ENCODE measurements at regions not wholly inside any gene's neighbourhood (a gene's known extent, or its start where the extent isn't known, plus 50 kb on each side); places are given as distances from the start of the nearest gene placed in this dataset.
"Not testable (repeated sequence)": the region's sequence is repeated elsewhere in the genome, so short reads cannot be mapped to it uniquely, and the experiment has no call there.

DNA sequence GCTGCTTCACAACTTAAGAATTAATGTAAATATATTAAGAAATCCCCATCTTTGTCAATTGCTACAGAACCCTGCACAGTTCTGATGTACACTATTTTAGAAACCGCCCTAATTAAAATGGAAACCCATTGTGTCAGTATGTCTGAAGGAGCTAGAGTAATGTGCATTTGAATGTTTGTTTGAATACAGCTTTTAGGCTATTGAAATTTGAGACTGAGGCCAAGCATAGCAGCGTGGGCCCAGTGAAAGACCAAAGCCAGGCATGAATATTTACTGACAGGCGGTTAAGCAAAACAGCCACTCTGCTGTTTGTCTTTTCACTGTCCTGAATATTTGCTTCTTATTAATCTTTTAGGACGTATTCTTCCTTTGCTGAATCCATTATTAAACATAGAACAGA lies 252.3 kb downstream of the IZUMO3 start:
- Mint-ChIP-seq H3K4me1 (no peaks in the 10 kb centered on the region), H3K36me3 (no peaks in the 10 kb centered on the region), H3K27ac (no peak overlapping the region), H3K9me3 (peaks cover 7% of the 10 kb centered on the region), H3K27me3 (no peaks in the 10 kb centered on the region), H3K4me3 (no peak overlapping the region)
- POLR2A ChIA-PET = no interaction called here
- ATAC-seq (ENCODE audit: low read depth) (no peak), DNase-seq (no peak)

DNA sequence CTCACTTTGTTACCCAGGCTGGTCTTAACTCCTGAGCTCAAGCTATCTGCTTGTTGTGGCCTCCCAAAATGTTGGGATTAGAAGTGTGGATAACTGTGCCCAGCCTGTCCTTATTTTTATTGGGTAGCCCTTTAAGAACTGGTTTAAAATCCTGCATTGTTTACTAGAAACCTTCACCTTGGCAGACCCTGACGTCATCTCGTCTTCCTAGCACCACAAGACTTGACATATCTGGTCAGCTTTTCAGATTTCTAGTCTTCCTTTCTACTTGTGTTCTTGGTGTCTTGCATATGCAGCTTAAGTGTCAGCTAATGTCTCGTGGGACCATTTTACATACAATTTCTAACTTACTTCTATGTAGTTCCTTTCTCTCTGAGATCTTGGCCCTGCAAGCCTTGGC lies 258.9 kb downstream of the IZUMO3 start:
- DNase-seq (no peak), ATAC-seq (ENCODE audit: low read depth) (no peak)
- H3K27ac Mint-ChIP-seq = no peak overlapping the region
- no peaks in the 10 kb centered on the region for H3K36me3 Mint-ChIP-seq
- H3K4me3 Mint-ChIP-seq = no peak overlapping the region
- no peaks in the 10 kb centered on the region for H3K27me3 Mint-ChIP-seq
- POLR2A ChIA-PET = no interaction called here
- no peaks in the 10 kb centered on the region for H3K4me1 Mint-ChIP-seq
- H3K9me3 Mint-ChIP-seq = peaks cover 9% of the 10 kb centered on the region

DNA sequence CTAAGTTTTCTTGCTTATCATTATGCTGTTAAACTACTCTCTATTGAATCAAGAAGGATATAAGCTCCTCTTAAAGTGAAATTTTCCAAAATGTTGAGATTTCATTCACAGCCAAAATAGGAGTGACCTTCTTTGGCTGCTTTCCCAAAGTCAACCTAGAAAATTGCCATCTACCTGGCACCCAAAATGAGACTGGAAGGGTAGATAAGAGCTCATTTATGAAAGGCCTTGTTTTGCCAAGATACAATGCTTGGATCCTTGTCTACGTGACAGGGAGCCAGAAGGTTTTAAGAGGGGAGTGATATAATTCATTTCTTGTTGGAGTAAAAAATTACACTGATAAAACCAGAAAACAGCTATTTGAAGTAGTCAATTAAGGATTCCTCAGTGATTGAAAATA lies 287.1 kb downstream of the IZUMO3 start:
- POLR2A ChIA-PET = no interaction called here
- Mint-ChIP-seq H3K36me3 (no peaks in the 10 kb centered on the region), H3K27ac (no peak overlapping the region), H3K4me3 (no peak overlapping the region), H3K4me1 (no peaks in the 10 kb centered on the region), H3K27me3 (no peaks in the 10 kb centered on the region), H3K9me3 (no peaks in the 10 kb centered on the region)
- ATAC-seq (ENCODE audit: low read depth) = no peak
- DNase-seq = no peak

DNA sequence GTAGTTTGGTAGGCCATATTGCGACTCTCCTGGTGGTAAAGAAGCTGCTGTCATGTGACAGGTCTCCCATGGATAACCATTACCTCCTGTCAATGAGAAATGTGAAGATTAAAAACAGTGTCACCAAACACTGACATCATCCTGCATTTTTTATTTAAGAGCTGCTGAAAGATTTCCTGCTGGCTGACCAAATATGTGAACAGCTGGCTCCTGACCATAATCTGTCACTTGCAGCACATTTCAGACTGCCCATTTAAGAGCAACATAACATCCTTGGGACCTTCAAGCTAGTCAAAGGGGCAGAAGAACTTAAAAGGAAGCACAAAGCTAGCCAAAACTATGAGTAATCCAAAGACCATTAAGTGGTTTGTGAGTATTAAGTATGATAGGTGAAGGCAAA lies 288.0 kb downstream of the IZUMO3 start:
- no peaks in the 10 kb centered on the region for H3K4me1 Mint-ChIP-seq

DNA sequence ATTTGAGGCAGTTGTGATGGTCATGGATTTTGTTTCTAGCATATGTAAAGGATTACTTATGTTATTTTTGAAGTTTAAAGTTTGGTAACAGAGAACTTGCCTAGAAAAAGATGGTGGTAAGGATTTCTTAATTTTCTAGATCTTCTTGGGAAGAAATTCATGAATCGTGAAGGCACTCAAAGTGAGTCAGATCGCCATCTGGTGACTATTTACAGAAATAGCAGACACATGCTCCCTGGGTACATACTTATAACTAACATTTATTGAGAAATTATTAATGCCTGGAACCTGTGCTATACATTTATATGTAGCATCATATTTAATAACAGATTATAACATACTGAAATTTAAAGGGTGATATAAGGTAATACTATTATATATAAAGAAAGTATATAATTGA lies 299.7 kb downstream of the IZUMO3 start:
- peaks cover 11% of the 10 kb centered on the region for H3K9me3 Mint-ChIP-seq
- POLR2A ChIA-PET = no interaction called here
- no peaks in the 10 kb centered on the region for H3K27me3 Mint-ChIP-seq
- no peak overlapping the region for H3K4me3 Mint-ChIP-seq
- ATAC-seq (ENCODE audit: low read depth) (no peak), DNase-seq (no peak)
- no peaks in the 10 kb centered on the region for H3K36me3 Mint-ChIP-seq
- H3K27ac Mint-ChIP-seq = no peak overlapping the region
- no peaks in the 10 kb centered on the region for H3K4me1 Mint-ChIP-seq

More for the DNA sequence above, 288.0 kb downstream of the IZUMO3 start:
- POLR2A ChIA-PET = no interaction called here
- Mint-ChIP-seq H3K36me3 (no peaks in the 10 kb centered on the region), H3K4me3 (no peak overlapping the region), H3K9me3 (peaks cover 2% of the 10 kb centered on the region), H3K27me3 (no peaks in the 10 kb centered on the region), H3K27ac (no peak overlapping the region)
- ATAC-seq (ENCODE audit: low read depth) (no peak), DNase-seq (no peak)

DNA sequence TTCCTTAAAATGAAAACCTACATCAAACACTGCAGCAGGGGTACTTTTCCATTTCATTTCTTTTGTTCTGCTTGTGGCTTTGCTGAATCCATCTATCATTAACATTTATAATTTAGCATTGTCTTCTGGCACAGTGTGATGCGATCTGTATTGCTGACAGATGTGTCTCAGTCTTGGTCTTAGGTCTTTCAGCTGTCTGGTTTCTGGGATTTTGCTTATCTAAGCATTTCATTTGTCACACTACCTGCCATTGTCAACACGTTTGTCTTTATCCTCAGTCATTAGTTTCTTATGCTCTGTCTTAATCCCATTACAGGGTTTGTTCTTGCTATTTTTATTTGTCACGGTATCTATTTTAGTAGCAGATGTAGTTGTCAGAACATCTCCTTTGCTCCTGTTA lies 303.1 kb downstream of the IZUMO3 start:
- Mint-ChIP-seq H3K27me3 (no peaks in the 10 kb centered on the region), H3K27ac (no peak overlapping the region), H3K9me3 (peaks cover 12% of the 10 kb centered on the region), H3K4me3 (no peak overlapping the region), H3K4me1 (no peaks in the 10 kb centered on the region), H3K36me3 (no peaks in the 10 kb centered on the region)
- no peak for ATAC-seq (ENCODE audit: low read depth)
- POLR2A ChIA-PET = no interaction called here
- no peak for DNase-seq

DNA sequence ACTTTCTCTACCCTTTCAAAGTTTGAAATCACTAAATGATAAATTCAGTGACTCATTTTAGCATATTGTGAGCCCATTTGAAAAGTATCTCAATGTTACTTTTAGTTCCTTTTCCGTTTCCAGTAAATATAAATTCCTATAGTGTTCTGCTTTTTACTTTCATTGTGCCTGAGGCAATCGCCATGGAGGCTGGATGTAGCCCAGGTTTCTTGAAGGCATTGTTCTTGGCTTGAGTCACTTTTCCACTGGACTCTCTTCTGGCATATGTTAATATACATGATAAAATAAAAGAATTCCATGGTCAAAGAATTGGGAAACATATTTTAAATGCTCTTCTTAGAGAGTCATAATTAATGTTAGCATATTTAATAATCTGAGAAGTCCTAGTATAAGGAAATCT lies 327.0 kb downstream of the IZUMO3 start:
- no peaks in the 10 kb centered on the region for H3K27me3 Mint-ChIP-seq
- no peak for ATAC-seq (ENCODE audit: low read depth)
- POLR2A ChIA-PET = no interaction called here
- H3K27ac Mint-ChIP-seq = no peak overlapping the region
- no peak for DNase-seq
- H3K4me1 Mint-ChIP-seq = no peaks in the 10 kb centered on the region
- H3K36me3 Mint-ChIP-seq = no peaks in the 10 kb centered on the region
- no peak overlapping the region for H3K4me3 Mint-ChIP-seq
- H3K9me3 Mint-ChIP-seq = peaks cover 2% of the 10 kb centered on the region

DNA sequence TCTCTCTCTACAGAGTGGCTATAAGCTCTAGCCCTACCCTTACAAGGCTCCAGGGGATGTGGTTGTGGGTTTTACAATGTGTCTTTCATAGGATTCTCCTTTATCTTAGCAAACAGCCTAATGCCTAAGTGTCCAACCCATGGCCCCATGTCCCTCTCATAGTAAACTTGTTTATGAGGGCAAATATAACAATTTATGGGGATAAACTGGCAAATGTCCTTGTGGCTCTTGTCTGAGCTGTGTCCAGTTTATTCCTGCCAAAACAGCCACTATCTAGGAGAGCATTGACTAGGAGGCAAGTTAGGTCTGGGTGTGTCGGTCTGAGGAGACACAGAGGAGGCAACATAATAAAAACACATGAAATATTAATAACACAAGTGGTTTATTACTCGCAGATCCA lies 335.1 kb downstream of the IZUMO3 start:
- H3K4me3 Mint-ChIP-seq = no peak overlapping the region
- ATAC-seq (ENCODE audit: low read depth) = no peak
- no peak for DNase-seq
- POLR2A ChIA-PET = no interaction called here
- no peaks in the 10 kb centered on the region for H3K36me3 Mint-ChIP-seq
- H3K27me3 Mint-ChIP-seq = no peaks in the 10 kb centered on the region
- H3K9me3 Mint-ChIP-seq = no peaks in the 10 kb centered on the region
- no peak overlapping the region for H3K27ac Mint-ChIP-seq
- no peaks in the 10 kb centered on the region for H3K4me1 Mint-ChIP-seq

DNA sequence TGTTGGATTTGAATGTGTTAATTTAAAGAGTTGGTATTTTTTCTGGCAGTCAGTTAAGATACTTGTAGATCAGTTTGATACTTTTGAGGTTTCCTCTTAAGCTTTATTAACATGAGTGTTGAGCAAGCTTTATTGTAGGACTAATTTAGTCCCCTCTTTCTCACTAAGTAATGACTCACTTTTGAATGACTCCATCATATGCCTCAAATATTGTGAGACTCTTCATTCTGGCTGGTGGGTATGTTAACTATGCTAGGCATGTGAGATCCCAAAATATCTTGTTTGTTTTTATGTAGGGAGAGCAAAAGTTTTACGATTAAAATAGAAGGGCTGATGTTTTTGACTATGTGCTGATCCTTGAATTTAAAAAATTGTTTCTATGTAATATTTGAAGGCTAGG lies 355.7 kb downstream of the IZUMO3 start:
- no peaks in the 10 kb centered on the region for H3K4me1 Mint-ChIP-seq
- H3K4me3 Mint-ChIP-seq = no peak overlapping the region
- H3K27me3 Mint-ChIP-seq = no peaks in the 10 kb centered on the region
- DNase-seq (no peak), ATAC-seq (ENCODE audit: low read depth) (no peak)
- H3K9me3 Mint-ChIP-seq = peaks cover 9% of the 10 kb centered on the region
- POLR2A ChIA-PET = no interaction called here
- no peak overlapping the region for H3K27ac Mint-ChIP-seq
- no peaks in the 10 kb centered on the region for H3K36me3 Mint-ChIP-seq

DNA sequence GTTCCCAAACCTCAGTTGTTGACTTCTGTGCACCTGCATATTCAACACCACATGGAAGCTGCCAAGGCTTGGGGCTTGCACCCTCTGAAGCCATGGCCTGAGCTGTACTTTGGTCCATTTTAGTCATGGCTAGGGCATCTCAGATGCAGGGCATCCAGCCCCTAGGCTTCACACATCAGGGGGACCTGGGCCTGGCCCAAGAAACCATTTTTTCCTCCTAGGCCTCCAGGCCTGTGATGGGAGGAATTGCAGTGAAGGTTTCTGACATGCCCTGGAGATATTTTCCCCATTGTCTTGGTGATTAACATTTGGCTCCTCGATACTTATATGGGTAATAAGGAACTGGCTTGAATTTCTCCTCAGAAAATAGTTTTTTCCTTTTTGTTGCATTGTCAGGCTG lies 354.5 kb upstream of the ELAVL2 start:
- H3K27me3 Mint-ChIP-seq; POLR2A ChIA-PET; DNase-seq; H3K4me1 Mint-ChIP-seq; ATAC-seq (ENCODE audit: low read depth); H3K27ac Mint-ChIP-seq; H3K4me3 Mint-ChIP-seq; H3K36me3 Mint-ChIP-seq: not testable (repeated sequence)
- peaks cover 14% of the 10 kb centered on the region for H3K9me3 Mint-ChIP-seq

DNA sequence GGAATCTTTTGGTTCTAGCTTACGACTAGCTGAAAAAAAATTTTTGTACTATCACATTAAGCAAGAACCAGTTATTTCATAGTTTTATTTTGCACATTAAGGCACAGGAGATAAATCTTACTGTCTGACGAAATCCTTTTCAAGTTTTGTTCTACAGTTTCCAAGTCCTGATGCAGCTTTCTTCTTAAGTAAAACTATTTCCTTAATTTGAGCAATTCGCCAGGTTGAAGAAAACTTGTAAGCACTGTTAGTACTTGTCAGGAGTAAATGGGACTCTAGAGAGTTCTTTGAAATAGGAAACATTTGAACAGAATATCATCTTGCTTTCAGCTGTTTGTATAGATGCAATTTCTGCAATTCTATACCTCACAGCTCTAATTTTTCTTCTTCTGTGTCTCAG lies 318.8 kb upstream of the ELAVL2 start:
- DNase-seq = no peak
- Mint-ChIP-seq H3K9me3 (peaks cover 4% of the 10 kb centered on the region), H3K4me1 (no peaks in the 10 kb centered on the region), H3K27me3 (no peaks in the 10 kb centered on the region), H3K36me3 (no peaks in the 10 kb centered on the region), H3K27ac (no peak overlapping the region), H3K4me3 (no peak overlapping the region)
- no peak for ATAC-seq (ENCODE audit: low read depth)
- POLR2A ChIA-PET = no interaction called here

DNA sequence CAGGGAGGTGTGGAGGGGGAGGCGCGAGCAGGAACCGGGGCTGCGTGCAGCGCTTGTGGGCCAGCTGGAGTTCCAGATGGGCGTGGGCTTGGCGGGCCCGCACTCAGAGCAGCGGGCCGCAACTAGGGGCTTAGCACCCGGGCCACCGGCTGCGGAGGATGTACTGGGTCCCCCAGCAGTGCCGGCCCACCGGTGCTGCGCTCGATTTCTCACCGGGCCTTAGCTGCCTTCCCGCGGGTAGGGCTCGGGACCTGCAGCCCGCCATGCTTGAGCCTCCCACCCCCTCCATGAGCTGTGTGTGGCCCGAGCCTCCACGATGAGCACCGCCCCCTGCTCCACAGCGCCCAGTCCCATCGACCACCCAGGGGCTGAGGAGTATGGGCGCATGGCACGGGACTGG lies 309.0 kb upstream of the ELAVL2 start:
- H3K36me3 Mint-ChIP-seq; H3K9me3 Mint-ChIP-seq; H3K27ac Mint-ChIP-seq; DNase-seq; H3K4me1 Mint-ChIP-seq; H3K27me3 Mint-ChIP-seq; H3K4me3 Mint-ChIP-seq; POLR2A ChIA-PET; ATAC-seq (ENCODE audit: low read depth): not testable (repeated sequence)

DNA sequence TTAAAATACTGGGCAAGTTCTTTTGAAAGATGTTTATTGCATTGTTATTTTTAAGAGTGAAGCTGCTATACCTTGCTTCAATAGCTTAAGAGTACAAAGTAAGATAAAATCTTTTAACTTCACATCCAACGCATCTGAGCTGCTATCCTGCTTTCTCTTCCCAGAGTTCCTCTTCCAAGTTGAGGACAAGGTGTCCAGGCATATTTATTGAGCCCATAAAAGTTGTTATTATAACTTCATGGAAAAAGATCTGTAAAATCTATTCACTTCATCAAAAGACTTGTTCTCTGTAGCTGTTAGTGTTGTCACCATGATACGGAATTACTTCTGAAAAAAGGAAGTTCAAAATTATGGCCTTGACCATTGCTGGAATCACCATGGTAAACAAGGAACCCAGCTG lies 306.2 kb upstream of the ELAVL2 start:
- Mint-ChIP-seq H3K36me3 (no peaks in the 10 kb centered on the region), H3K4me3 (no peak overlapping the region), H3K4me1 (no peaks in the 10 kb centered on the region), H3K9me3 (peaks cover 7% of the 10 kb centered on the region), H3K27ac (no peak overlapping the region), H3K27me3 (no peaks in the 10 kb centered on the region)
- DNase-seq = no peak
- ATAC-seq (ENCODE audit: low read depth) = no peak
- POLR2A ChIA-PET = no interaction called here

DNA sequence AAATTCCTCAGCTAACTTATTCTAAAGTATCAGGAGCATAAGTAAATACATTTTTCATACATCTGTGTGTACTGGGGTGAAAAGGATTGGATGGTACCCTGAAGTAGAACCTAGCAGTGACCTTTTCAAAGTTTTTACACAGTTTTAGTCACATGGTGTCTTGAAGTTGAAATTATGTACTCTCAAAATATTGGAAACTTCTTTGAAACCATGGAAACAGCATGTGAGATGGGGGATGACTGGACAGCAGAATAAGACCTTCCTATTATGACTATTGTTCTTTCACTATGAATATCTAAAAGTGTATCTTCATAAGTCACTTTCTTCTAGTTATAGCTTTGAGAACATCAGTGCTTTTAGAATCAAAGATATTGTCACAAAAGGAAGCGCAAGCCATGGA lies 301.5 kb upstream of the ELAVL2 start:
- Mint-ChIP-seq H3K4me1 (no peaks in the 10 kb centered on the region), H3K36me3 (no peaks in the 10 kb centered on the region), H3K4me3 (no peak overlapping the region), H3K9me3 (peaks cover 2% of the 10 kb centered on the region), H3K27ac (no peak overlapping the region), H3K27me3 (no peaks in the 10 kb centered on the region)
- POLR2A ChIA-PET = no interaction called here
- ATAC-seq (ENCODE audit: low read depth) (no peak), DNase-seq (no peak)

DNA sequence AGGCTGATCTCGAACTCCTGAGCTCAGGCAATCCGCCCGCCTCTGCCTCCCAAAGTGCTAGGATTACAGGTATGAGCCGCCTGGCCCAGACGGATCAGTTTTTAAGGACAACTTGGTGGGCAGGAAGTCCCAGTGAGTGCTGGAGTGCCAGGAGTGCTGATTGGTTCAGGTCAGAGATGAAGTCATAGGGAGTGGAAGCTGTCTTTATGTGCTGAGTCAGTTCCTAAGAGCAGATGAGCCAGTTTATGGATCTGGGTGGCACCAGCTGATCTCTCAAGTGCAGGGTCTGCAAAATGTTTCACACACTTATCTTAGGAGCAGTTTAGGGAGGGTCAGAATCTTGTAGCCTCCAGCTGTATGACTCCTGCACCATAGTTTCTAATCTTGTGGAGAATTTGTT lies 292.1 kb upstream of the ELAVL2 start:
- Mint-ChIP-seq H3K27ac (no peak overlapping the region), H3K4me1 (no peaks in the 10 kb centered on the region), H3K27me3 (no peaks in the 10 kb centered on the region), H3K9me3 (peaks cover 3% of the 10 kb centered on the region), H3K4me3 (no peak overlapping the region), H3K36me3 (no peaks in the 10 kb centered on the region)
- POLR2A ChIA-PET = no interaction called here
- DNase-seq (no peak), ATAC-seq (ENCODE audit: low read depth) (no peak)

Measured in activated naive CD8-positive, alpha-beta T cell treated with anti-CD3 and anti-CD28 coated beads, Interleukin-2, amount 10 ng/mL, durations not matched to agents 7 days and 5 days (primary cell).